Hepatocyte (in vitro differentiated cells): ENCODE measurements at regions not wholly inside any gene's neighbourhood (a gene's known extent, or its start where the extent isn't known, plus 50 kb on each side); places are given as distances from the start of the nearest gene placed in this dataset.

Experiments
- CTCF ChIP-seq: fragments of 200-600 bp; sonication (generic); IDR thresholded peaks from 2 replicates; pipeline ENCODE4 v1.5.1; 2016; ENCODE audit warnings: antibody characterized with exemption, mild to moderate bottlenecking; ENCODE audit not compliant: poor library complexity
- EZH2 ChIP-seq: fragments of 200-600 bp; sonication (generic); IDR thresholded peaks from 2 replicates; pipeline ENCODE4 v1.6.1; 2016; ENCODE audit warnings: antibody characterized with exemption, mild to moderate bottlenecking, borderline replicate concordance

GRCh38 chr11:28460348-28460747 is 352.2 kb downstream of the METTL15 start:
- TF ChIP-seq CTCF, result no peak
- TF ChIP-seq EZH2, result no peak
